IMR-90 (cell line): ENCODE measurements at regions not wholly inside any gene's neighbourhood (a gene's known extent, or its start where the extent isn't known, plus 50 kb on each side); places are given as distances from the start of the nearest gene placed in this dataset.

Experiments used
- ATAC-seq: fragments of 200-7000 bp; cut with Tn5 transposase; 2 replicates; pipeline ENCODE4 v1.9.1; 2020; ENCODE audit warnings: low read depth, mild to moderate bottlenecking, moderate library complexity
- BruUV-seq: library from RNA; stranded (reverse); fragments of 400-500 nt; replicated peaks from 2 replicates; lab custom pipeline; 2021; lab: Mats Ljungman, UMichigan
- CTCF ChIA-PET: fragments of 300-600 bp; formaldehyde crosslinking; extraction: SDS; loops from one replicate; lab custom pipeline; 2021; ENCODE audit warnings: antibody characterized with exemption; lab: Yijun Ruan, JAX
- POLR2A ChIA-PET: fragments of 300-600 bp; sonication (Branson Sonifier 250); formaldehyde crosslinking; loops from one replicate; lab custom pipeline; 2022; ENCODE audit warnings: antibody characterized with exemption; ENCODE audit not compliant: unreplicated experiment; lab: Charles Lee
- DNase-seq: peaks from one replicate; pipeline ENCODE4 v3.0.0; 2013
- H2AFZ ChIP-seq: replicated peaks from 2 replicates; pipeline ENCODE3; 2013; ENCODE audit warnings: low read length, mild to moderate bottlenecking; ENCODE audit not compliant: poor library complexity
- H2AK5ac ChIP-seq: 2 replicates; pipeline ENCODE4 v1.6.1; 2013; ENCODE audit warnings: low read depth, low read length, inconsistent platforms
- H2AK9ac ChIP-seq: replicated peaks from 2 replicates; pipeline ENCODE3; 2013; ENCODE audit warnings: mild to moderate bottlenecking, low read depth, low read length, moderate library complexity; ENCODE audit not compliant: poor library complexity
- H2BK120ac ChIP-seq: 2 replicates; pipeline ENCODE4 v1.6.1; 2013; ENCODE audit warnings: low read depth, low read length, inconsistent platforms
- H2BK15ac ChIP-seq: 3 replicates; pipeline ENCODE4 v1.6.1; 2013; ENCODE audit warnings: low read depth, low read length, inconsistent platforms
- H2BK20ac ChIP-seq: 2 replicates; pipeline ENCODE4 v1.6.1; 2013; ENCODE audit warnings: low read depth, mild to moderate bottlenecking, inconsistent platforms, low read length, moderate library complexity
- H2BK5ac ChIP-seq: 2 replicates; pipeline ENCODE4 v1.6.1; 2013; ENCODE audit warnings: mild to moderate bottlenecking, low read depth, low read length, inconsistent platforms; ENCODE audit not compliant: poor library complexity, severe bottlenecking
- H3K14ac ChIP-seq: replicated peaks from 2 replicates; pipeline ENCODE4 v1.6.1; 2013; ENCODE audit warnings: low read depth, low read length, inconsistent platforms
- H3K18ac ChIP-seq: 2 replicates; pipeline ENCODE4 v1.6.1; 2013; ENCODE audit warnings: low read depth, low read length, control low read depth
- H3K23ac ChIP-seq: 2 replicates; pipeline ENCODE4 v1.6.1; 2013; ENCODE audit warnings: low read depth, low read length, inconsistent platforms
- H3K27ac ChIP-seq: 2 replicates; pipeline ENCODE4 v1.5.1; 2013; ENCODE audit warnings: mild to moderate bottlenecking, control low read depth, low read length; ENCODE audit not compliant: insufficient read depth
- H3K27me3 ChIP-seq: 2 replicates; pipeline ENCODE4 v1.6.1; 2013; ENCODE audit warnings: low read length; ENCODE audit not compliant: control insufficient read depth, insufficient read depth
- H3K36me3 ChIP-seq: 2 replicates; pipeline ENCODE4 v1.6.1; 2013; ENCODE audit warnings: low read length, mixed read lengths; ENCODE audit not compliant: control insufficient read depth, insufficient read depth
- H3K4ac ChIP-seq: 2 replicates; pipeline ENCODE4 v1.6.1; 2013; ENCODE audit warnings: low read depth, low read length, inconsistent platforms
- H3K4me1 ChIP-seq: 2 replicates; pipeline ENCODE4 v1.6.1; 2013; ENCODE audit warnings: low read length, mixed read lengths; ENCODE audit not compliant: control insufficient read depth, insufficient read depth
- H3K4me2 ChIP-seq: 2 replicates; pipeline ENCODE4 v1.6.1; 2013; ENCODE audit warnings: low read depth, mild to moderate bottlenecking, control low read depth, low read length, moderate library complexity
- H3K4me3 ChIP-seq: 2 replicates; pipeline ENCODE4 v1.5.1; 2013; ENCODE audit warnings: low read depth, mild to moderate bottlenecking, control low read depth, low read length, moderate library complexity; ENCODE audit not compliant: insufficient read depth
- H3K56ac ChIP-seq: 2 replicates; pipeline ENCODE4 v1.6.1; 2013; ENCODE audit warnings: low read length, inconsistent platforms; ENCODE audit not compliant: insufficient read depth; ENCODE audit errors: extremely low read depth
- H3K79me1 ChIP-seq, 2 experiments: 2 replicates each; pipeline ENCODE4 v1.6.1; 2013; ENCODE audit warnings: low read length in 2 of 2, inconsistent platforms in 1 of 2, low read depth in 1 of 2
- H3K9ac ChIP-seq: 2 replicates; pipeline ENCODE4 v1.6.1; 2013; ENCODE audit warnings: low read depth, low read length, control low read depth
- H3K9me1 ChIP-seq: 2 replicates; pipeline ENCODE4 v1.6.1; 2013; ENCODE audit warnings: low read length, inconsistent platforms; ENCODE audit not compliant: insufficient read depth
- H3K9me3 ChIP-seq: 2 replicates; pipeline ENCODE4 v1.6.1; 2013; ENCODE audit warnings: low read length; ENCODE audit not compliant: control insufficient read depth, insufficient read depth
- H4K20me1 ChIP-seq: 2 replicates; pipeline ENCODE4 v1.6.1; 2013; ENCODE audit warnings: low read length, inconsistent platforms; ENCODE audit not compliant: insufficient read depth
- H4K5ac ChIP-seq: 2 replicates; pipeline ENCODE4 v1.6.1; 2013; ENCODE audit warnings: mild to moderate bottlenecking, low read depth, low read length, control low read depth
- H4K8ac ChIP-seq, 2 experiments: 2 replicates each; pipeline ENCODE4 v1.6.1; 2013; ENCODE audit warnings: low read depth in 2 of 2, low read length in 2 of 2, control low read depth in 1 of 2, inconsistent platforms in 1 of 2
- H4K91ac ChIP-seq: 2 replicates; pipeline ENCODE4 v1.6.1; 2013; ENCODE audit warnings: low read depth, low read length, inconsistent platforms; ENCODE audit not compliant: insufficient read depth
- MAZ ChIP-seq: IDR thresholded peaks from 2 replicates; pipeline ENCODE4 v1.6.1; 2012; ENCODE audit warnings: low read depth, mild to moderate bottlenecking, low read length, improper control_type of control experiment, moderate library complexity, borderline replicate concordance
- RCOR1 ChIP-seq: IDR thresholded peaks from 2 replicates; pipeline ENCODE4 v1.6.1; 2012; ENCODE audit warnings: mild to moderate bottlenecking, low read length, improper control_type of control experiment; ENCODE audit not compliant: insufficient replicate concordance
- WGBS, 2 experiments: methylation state at CpG; one replicate each; pipeline versions ENCODE4 v1.1.5 to v1.1.7; 2013; ENCODE audit warnings: missing lambda C conversion rate in 2 of 2; ENCODE audit not compliant: insufficient read length in 1 of 2; ENCODE audit errors: extremely low coverage in 2 of 2; 5-methylcytosine and 5-hydroxymethylcytosine counted together
- dilution Hi-C: fragments of 300-500 bp; cut with HindIII; formaldehyde crosslinking; loops from one replicate; pipeline ENCODE4 v1.14.3; 2018; ENCODE audit warnings: low sequenced_read_pairs; ENCODE audit not compliant: unreplicated experiment
- in situ Hi-C: fragments of 300-500 bp; cut with MboI; formaldehyde crosslinking; loops from 3 replicates; pipeline ENCODE4 v1.14.3; 2019; ENCODE audit warnings: low sequenced_read_pairs, inconsistent platforms, mixed read lengths
- intact Hi-C: fragments of 100-400 bp; cut with micrococcal nuclease; formaldehyde crosslinking; loops from 2 replicates; pipeline ENCODE4 v1.10.0; 2022

- no peak for ATAC-seq
- no peak overlapping the region for H3K4me3 ChIP-seq
- peaks cover 17% of the 10 kb centered on the region for H3K27me3 ChIP-seq
- dilution Hi-C loops = no loop called here
- no peak overlapping the region for H3K23ac ChIP-seq
- H2BK120ac ChIP-seq = no peak overlapping the region
- no peaks in the 10 kb centered on the region; the same call in 1 of the 2 replicates for H3K9me1 ChIP-seq
- no peak overlapping the region for H3K27ac ChIP-seq
- no peaks in the 10 kb centered on the region for H3K79me1 ChIP-seq
- no peak for TF ChIP-seq MAZ
- no peak for TF ChIP-seq RCOR1
- H3K9me3 ChIP-seq = no peaks in the 10 kb centered on the region; the same call in 1 of the 2 replicates
- no peak overlapping the region for H2BK5ac ChIP-seq
- no peak overlapping the region for H2BK15ac ChIP-seq
- intact Hi-C loops = no loop called here
- H3K14ac ChIP-seq = no peak overlapping the region
- no peak overlapping the region for H4K8ac ChIP-seq
- POLR2A ChIA-PET = no interaction called here
- no peak overlapping the region for H3K9ac ChIP-seq
- WGBS, 2 experiments = no CpG with 5 or more reads among the region's 2 CpGs
- H3K18ac ChIP-seq = no peak overlapping the region
- no peak overlapping the region for H4K91ac ChIP-seq
- CTCF ChIA-PET = interaction anchor here (1.0 kb wide), 1 partner anchor 16 kb away, joined by 3 read pairs; no protein-coding TSS in a partner anchor
- in situ Hi-C loops = no loop called here
- no peaks in the 10 kb centered on the region for H4K20me1 ChIP-seq
- H2AK5ac ChIP-seq = no peak overlapping the region
- no TSS peak for BruUV-seq
- H3K4me1 ChIP-seq = no peaks in the 10 kb centered on the region
- no peak overlapping the region for H2AK9ac ChIP-seq
- no peak overlapping the region for H3K4me2 ChIP-seq
- H3K56ac ChIP-seq = no peak overlapping the region
- no peak overlapping the region for H3K4ac ChIP-seq
- H3K36me3 ChIP-seq = no peaks in the 10 kb centered on the region
- DNase-seq = no peak
- no peak overlapping the region for H4K5ac ChIP-seq
- H2BK20ac ChIP-seq = no peak overlapping the region
- no peak overlapping the region for H2AFZ ChIP-seq
These were observed 214.1 kb downstream of the KATNAL1 start for GRCh38 chr13:30093236-30093635.
